Adrenal gland (tissue), 9 donors: ENCODE measurements at regions not wholly inside any gene's neighbourhood (a gene's known extent, or its start where the extent isn't known, plus 50 kb on each side); places are given as distances from the start of the nearest gene placed in this dataset.

Source experiments
- DNase-seq, 7 donors: peaks; one replicate each; pipeline ENCODE4 v3.0.0-alpha.2; 2019 to 2020
- H3K27ac ChIP-seq, 5 donors: fragments of 200-600 bp; sonication (generic) in 4 of 5; 1 replicate in 3 of 5; 2 replicates in 2 of 5; pipeline versions ENCODE4 v1.5.1 to v1.8.0; 2016 to 2020; ENCODE audit warnings: mild to moderate bottlenecking in 1 of 5
- H3K27me3 ChIP-seq: fragments of 200-600 bp; 2 replicates; pipeline ENCODE4 v1.8.0; 2021
- H3K36me3 ChIP-seq, 2 donors: fragments of 200-600 bp; replicated peaks in 1 of 2; 1 replicate in 1 of 2; 2 replicates in 1 of 2; pipeline versions ENCODE4 v1.5.1 to v1.8.0; 2018 to 2022
- H3K4me1 ChIP-seq, 2 donors: fragments of 200-600 bp; replicated peaks in 1 of 2; 1 replicate in 1 of 2; 2 replicates in 1 of 2; pipeline versions ENCODE4 v1.5.1 to v1.8.0; 2018 to 2021
- H3K4me3 ChIP-seq, 4 donors: fragments of 200-600 bp; sonication (generic) in 3 of 4; one replicate each; pipeline ENCODE4 v1.5.1; 2016 to 2018
- H3K9me3 ChIP-seq, 3 donors: fragments of 200-600 bp; sonication (generic) in 1 of 3; replicated peaks in 1 of 3; 1 replicate in 2 of 3; 2 replicates in 1 of 3; pipeline versions ENCODE4 v1.5.1 to v1.8.0; 2016 to 2021
- POLR2A ChIP-seq, 2 donors: fragments of 450-650 bp; IDR thresholded peaks; one replicate each; pipeline ENCODE4 v1.6.1; 2017; ENCODE audit warnings: antibody characterized with exemption in 2 of 2, mild to moderate bottlenecking in 2 of 2, moderate library complexity in 1 of 2
- WGBS, 4 donors: extraction: QIAGEN DNeasy Blood & Tissue Kit in 2 of 4; methylation state at CpG; one replicate each; pipeline versions ENCODE4 v1.1.5 to v1.1.7; 2013 to 2017; 5-methylcytosine and 5-hydroxymethylcytosine counted together
- intact Hi-C, 2 donors: fragments of 100-400 bp; cut with DNase I; formaldehyde crosslinking; loops; one replicate each; pipeline versions ENCODE4 v1.14.1 to v1.15.0; 2022 to 2023
- TF ChIP-seq, protein P1 (sequence below), 6 experiments: fragments of 450-650 bp in 4 of 6; fragments of 200-600 bp in 2 of 6; sonication (generic) in 1 of 6; IDR thresholded peaks; 1 replicate in 5 of 6; 2 replicates in 1 of 6; pipeline versions ENCODE4 v1.5.1 to v1.8.0; 2016 to 2021; ENCODE audit warnings: antibody characterized with exemption in 6 of 6, mild to moderate bottlenecking in 2 of 6, moderate library complexity in 1 of 6
- donor health status: healthy with polysubstance abuse.
- donor health status: Bipolar disorder and iron deficiency.
- donor health status: DM: yes; HTN: yes; CAD: no.
- donor health status: DM: no; HTN: no; CAD: no.
- donor health status: DM: no; HTN: no; CAD: no.

DNA sequence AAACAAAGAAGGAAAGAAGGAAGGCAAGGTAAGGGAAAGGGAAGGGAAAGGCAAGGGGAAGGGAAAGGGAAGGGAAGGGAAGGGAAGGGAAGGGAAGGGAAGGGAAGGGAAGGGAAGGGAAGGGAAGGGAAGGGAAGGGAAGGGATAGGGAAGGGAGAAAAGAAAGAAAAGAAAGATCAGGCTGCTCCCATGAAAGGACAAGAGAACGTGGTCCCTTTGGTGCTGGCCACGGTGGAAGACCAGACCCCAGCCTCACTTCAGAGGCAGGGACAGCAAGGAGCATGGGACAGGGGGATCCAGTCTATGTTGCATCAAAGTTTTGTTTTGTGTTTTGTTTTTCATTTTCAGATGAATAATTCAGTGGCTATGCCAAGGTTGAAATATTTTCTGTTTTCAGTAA lies 111.4 kb upstream of the IGF1R start:
- H3K27me3 ChIP-seq, result peaks cover 11% of the 10 kb centered on the region
- H3K27ac ChIP-seq, result no peak overlapping the region
- no peak for DNase-seq
- no peaks in the 10 kb centered on the region for H3K4me1 ChIP-seq
- intact Hi-C loops, result no loop called here
- H3K4me3 ChIP-seq, result no peak overlapping the region
- 79 to 98% (median 82%) methylated on average over 2 of the region's 2 CpGs for WGBS, 4 donors
- no peaks in the 10 kb centered on the region for H3K9me3 ChIP-seq
- TF ChIP-seq, protein P1, sequence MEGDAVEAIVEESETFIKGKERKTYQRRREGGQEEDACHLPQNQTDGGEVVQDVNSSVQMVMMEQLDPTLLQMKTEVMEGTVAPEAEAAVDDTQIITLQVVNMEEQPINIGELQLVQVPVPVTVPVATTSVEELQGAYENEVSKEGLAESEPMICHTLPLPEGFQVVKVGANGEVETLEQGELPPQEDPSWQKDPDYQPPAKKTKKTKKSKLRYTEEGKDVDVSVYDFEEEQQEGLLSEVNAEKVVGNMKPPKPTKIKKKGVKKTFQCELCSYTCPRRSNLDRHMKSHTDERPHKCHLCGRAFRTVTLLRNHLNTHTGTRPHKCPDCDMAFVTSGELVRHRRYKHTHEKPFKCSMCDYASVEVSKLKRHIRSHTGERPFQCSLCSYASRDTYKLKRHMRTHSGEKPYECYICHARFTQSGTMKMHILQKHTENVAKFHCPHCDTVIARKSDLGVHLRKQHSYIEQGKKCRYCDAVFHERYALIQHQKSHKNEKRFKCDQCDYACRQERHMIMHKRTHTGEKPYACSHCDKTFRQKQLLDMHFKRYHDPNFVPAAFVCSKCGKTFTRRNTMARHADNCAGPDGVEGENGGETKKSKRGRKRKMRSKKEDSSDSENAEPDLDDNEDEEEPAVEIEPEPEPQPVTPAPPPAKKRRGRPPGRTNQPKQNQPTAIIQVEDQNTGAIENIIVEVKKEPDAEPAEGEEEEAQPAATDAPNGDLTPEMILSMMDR (IDR thresholded peaks at IDR 0.05), result no peak
- TF ChIP-seq POLR2A (IDR thresholded peaks at IDR 0.05), result no peak
- H3K36me3 ChIP-seq, result no peaks in the 10 kb centered on the region

DNA sequence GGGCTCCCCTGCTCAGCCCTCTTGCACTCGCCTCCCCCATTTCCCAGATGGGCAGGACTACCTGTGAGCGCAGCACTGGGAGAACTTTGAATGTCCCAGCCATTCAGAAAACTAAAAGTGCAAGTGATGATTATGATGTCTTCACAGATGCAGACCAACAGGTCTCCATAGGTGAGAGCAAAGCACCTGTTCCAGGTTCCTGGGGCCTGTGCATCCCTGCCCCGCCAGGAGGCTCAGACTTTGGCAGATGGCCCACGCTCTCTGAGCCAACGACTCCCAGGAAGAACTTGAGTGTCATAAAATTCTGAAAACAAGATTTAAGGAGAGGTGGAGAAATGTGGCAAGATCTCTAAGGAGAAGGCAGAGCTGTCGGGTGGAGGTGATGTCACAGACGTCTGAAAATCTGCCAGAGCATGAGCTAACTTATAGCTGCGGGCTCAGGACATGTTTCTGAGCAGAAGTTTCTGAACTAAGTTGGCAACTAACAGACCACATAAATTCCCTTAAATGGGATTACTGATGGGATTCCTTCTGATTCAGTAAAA lies 110.8 kb upstream of the IGF1R start:
- TF ChIP-seq, protein P1 (IDR thresholded peaks at IDR 0.05), result no peak
- H3K9me3 ChIP-seq, result no peaks in the 10 kb centered on the region
- 62 to 72% (median 66%) methylated on average over 8 of the region's 8 CpGs for WGBS, 4 donors
- no peak overlapping the region for H3K27ac ChIP-seq
- H3K36me3 ChIP-seq, result no peaks in the 10 kb centered on the region
- intact Hi-C loops, result no loop called here
- DNase-seq, result no peak
- H3K4me1 ChIP-seq, result no peaks in the 10 kb centered on the region
- peaks cover 11% of the 10 kb centered on the region for H3K27me3 ChIP-seq
- no peak overlapping the region for H3K4me3 ChIP-seq

DNA sequence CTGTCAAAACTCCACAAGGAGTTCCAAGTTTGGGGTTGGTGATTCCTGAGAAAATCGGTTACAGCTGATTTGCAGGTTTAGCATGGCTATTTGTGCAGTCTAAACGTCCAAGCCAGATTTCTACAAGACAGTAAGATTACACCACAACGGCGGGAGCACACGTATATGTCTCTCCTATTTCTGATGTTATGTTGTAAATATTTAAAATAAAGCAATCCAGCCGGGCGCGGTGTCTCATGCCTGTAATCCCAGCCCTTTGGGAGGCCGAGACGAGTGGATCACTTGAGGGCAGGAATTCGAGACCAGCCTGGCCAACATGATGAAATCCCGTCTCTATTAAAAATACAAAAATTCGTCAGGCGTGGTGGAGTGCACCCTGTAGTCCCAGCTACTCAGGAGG lies 106.8 kb upstream of the IGF1R start:
- intact Hi-C loops, result no loop called here
- no peak for DNase-seq
- WGBS, 4 donors, result 79 to 90% (median 80%) methylated on average over 14 of the region's 14 CpGs

DNA sequence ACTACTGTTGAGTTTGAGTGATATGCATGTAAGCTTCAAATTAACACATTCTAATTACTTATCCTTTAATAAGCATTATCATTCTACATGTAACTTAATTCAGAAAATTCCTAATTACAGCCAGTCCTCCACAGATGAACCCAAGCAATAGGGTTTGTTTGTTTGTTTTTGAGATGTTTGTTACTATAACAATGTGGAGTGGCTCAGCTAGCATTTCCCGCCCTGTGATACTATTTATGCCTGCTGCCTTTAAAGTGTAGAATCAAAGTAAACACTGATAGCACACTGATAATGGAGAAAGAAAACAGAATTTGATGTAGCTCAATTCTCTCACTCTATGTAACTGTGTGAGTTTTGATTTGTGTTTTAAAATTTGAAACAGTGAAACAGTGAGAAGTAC lies 105.1 kb upstream of the IGF1R start:
- peaks cover 4% of the 10 kb centered on the region for H3K27me3 ChIP-seq
- no peak for TF ChIP-seq POLR2A (IDR thresholded peaks at IDR 0.05)
- TF ChIP-seq, protein P1 (IDR thresholded peaks at IDR 0.05), result no peak
- intact Hi-C loops, result no loop called here
- H3K4me3 ChIP-seq, result no peak overlapping the region
- H3K4me1 ChIP-seq, result peaks cover 3 to 5% of the 10 kb centered on the region in 2 donors
- no peak overlapping the region for H3K27ac ChIP-seq
- H3K9me3 ChIP-seq, result no peaks in the 10 kb centered on the region
- no peaks in the 10 kb centered on the region for H3K36me3 ChIP-seq
- 79 to 95% (median 88%) methylated on average over 1 of the region's 1 CpG for WGBS, 4 donors
- no peak for DNase-seq

More for the DNA sequence above, 106.8 kb upstream of the IGF1R start:
- H3K27me3 ChIP-seq, result peaks cover 11% of the 10 kb centered on the region
- no peaks in the 10 kb centered on the region for H3K9me3 ChIP-seq
- no peaks in the 10 kb centered on the region for H3K4me1 ChIP-seq
- H3K4me3 ChIP-seq, result no peak overlapping the region
- H3K36me3 ChIP-seq, result no peaks in the 10 kb centered on the region
- no peak overlapping the region for H3K27ac ChIP-seq
- TF ChIP-seq, protein P1 (IDR thresholded peaks at IDR 0.05), result no peak
- TF ChIP-seq POLR2A (IDR thresholded peaks at IDR 0.05), result no peak
